ENCODE measurements at regions not wholly inside any gene's neighbourhood (a gene's known extent, or its start where the extent isn't known, plus 50 kb on each side); places are given as distances from the start of the nearest gene placed in this dataset.
A peak's percentile ranks its signal among the peaks of the same experiment; 100 is the strongest.
"Not testable (repeated sequence)": the region's sequence is repeated elsewhere in the genome, so short reads cannot be mapped to it uniquely, and the experiment has no call there.

DNA sequence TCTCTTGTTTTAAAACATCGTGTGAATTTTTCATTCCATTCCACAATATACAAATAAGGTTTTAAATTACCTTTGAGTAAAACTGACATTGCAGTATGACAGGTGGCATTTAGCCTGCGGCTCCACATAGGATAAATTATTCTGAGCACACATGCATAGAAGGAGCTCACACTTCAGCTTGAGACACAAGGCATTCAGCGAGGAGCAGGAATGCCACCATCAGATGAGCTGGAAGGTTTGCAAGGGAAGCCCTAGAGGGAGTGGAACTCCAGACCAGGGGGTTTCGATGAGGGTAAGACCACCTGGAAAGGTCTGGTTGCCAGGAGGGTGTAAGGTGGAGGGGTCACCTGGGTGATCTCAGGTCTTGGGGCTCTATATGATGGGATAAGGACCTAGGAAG, 259.0 kb upstream of the ADRA1B start:
- no peak for DNase-seq

DNA sequence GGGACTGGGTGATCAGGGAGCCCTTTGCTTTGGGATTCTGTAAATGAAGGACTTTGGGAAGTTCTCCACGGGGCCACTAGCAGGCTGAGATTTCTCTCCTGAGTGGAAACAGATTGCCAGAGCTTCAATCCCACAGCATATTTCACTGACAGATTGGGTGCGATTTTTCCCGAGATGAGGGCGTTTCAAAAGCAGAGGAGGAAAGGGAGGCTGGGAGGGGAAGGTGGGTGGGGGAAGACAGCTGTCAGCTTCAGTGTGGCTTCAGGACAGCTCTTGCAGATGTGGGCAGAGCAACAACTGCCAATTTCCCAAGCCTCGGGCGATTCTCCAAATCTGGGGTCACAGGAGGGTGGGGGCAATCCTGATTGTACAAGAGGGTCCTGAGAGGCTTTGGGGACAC, 258.5 kb upstream of the ADRA1B start:
- DNase-seq, result no peak

DNA sequence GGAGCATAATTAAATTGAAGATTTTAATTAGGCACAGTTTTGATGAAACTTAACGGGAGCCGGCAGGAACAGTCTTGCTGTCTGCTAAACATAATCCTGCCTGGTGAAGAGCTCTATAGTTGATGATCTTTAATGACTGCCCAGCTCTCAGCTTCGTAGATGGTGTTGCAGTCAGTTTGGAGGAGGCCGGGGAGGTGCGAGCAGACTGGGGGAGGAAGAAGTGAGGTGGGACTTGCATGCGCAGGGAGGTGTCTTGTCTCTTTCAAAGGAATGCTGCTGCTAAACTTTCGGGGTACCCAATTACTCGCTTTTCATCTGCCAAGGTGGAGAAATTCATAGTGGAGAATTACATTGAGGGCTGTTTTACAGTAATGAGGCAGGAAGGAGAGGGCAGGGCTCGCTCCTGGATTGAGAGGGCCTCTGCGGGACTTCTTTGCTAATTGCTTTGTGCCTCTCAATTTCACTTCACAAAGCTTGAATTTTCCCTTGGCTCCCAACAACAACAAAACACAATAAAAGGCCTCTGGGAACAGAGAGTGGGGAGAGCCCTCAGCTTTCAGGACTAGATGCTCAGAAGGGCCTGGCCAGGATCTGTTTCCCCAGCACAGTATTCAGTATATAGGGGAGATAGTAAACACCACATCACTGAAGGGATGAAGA, 257.9 kb upstream of the ADRA1B start:
- DNase-seq, result no peak

DNA sequence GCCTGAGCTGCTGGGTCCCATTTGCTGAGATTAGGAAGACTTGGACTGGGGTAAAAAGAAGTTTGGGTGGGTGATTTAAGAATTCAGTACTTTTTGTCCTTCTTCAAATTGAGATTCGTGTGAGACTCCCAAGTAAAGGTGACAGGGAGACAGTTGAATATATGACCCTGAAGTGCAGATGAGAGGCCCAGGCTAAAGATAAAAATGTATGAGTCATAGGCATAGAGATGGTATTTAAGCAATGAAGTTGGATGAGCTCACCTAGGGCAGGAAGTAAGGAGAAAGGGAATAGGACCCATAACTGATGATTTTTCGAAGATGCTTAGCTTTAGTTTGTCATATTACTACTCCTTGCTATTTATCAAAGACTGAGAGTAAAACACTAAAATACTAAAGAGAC, 255.9 kb upstream of the ADRA1B start:
- DNase-seq, result no peak

DNA sequence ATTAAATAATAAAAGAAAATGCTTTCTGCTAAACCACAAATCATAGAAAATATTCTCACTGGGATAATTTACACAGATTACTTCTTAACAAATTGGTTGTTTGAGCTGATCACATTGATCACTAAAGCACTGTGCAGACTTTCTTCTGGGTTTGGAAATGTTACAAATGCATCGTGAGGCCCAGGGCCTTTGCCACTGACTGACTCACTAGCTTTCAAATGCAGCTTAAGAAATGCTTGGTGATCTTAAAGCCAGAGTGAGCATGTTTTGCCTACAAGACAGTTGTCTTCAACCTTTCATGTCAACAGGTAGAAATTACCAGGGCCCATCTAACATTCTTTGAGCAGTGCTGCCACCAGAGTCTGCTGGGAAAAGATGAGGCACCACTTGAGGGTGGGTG, 252.3 kb upstream of the ADRA1B start:
- no peak for DNase-seq

DNA sequence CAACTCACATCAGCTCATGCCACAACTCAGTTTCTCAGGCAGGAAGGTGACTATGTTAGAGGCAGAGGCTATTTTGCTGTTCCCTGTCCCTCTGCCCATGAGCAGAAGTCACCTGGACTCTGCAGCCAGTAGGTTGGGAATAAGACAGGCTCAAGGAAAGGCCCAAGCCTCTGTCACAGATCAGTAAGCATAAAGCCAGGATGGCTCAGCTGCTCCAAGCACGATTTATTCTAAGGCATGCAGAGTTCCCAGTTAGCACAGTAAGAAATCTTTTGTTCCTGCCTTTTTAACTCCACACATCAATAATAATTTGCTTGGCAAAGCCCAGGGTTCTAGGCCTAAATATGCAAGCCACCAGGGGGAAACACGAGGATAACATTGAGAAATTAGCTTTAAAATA, 249.0 kb upstream of the ADRA1B start:
- no peak for DNase-seq

DNA sequence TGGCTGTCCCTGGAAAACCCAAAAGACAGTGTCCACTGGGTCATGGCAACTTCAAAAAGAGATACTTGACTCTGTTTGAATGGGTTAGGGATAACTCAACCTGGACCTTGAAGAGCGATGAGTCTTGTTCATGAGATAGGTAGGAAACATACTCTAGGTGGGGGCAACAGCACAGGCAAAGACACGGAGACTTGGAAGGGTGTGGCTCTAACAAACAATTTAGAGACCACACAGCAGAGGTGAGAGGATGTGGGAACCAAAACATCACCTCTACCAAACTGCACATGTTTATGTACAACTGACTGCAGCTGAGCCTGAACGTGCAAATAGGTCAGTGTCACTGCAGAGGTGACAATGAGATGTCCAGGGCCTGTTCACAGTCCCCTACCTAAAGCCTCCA, 247.7 kb upstream of the ADRA1B start:
- no peak for DNase-seq

DNA sequence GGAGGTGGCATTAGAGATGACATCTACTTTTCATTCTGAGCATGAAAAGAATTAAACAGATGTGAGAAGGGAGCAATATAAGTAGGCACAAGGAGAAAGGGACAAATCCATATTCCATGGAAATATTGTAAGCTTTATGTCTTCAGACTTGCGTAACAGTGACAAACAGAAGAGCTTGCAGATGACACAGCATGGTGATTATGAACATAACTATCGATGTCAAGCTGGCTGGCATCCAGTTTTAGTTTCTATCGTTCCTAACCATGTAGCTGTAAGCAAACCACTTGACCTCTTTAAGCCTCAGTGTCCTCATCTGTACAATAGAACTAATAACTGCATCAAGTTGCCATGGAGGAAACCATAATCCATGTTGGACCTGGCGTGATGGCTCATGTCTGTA, 246.7 kb upstream of the ADRA1B start:
- no peak for DNase-seq

DNA sequence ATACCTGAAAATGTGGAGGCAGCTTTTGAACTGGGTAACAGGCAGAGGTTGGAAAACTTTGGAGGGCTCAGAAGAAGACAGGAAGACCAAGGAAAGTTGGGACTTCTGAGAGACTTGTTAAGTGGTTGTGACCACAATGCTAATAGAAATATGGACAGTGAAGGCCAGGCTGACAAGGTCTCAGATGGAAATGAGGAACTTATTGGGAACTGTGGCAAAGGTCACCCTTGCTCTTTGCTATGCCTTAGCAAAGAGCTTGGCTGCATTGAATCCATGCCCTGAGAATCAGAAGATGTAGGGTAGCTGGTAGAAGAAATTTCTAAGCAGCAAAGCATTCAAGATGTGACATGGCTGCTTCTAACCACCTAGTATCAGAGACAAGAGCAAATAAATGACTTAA, 244.4 kb upstream of the ADRA1B start:
- no peak for DNase-seq

DNA sequence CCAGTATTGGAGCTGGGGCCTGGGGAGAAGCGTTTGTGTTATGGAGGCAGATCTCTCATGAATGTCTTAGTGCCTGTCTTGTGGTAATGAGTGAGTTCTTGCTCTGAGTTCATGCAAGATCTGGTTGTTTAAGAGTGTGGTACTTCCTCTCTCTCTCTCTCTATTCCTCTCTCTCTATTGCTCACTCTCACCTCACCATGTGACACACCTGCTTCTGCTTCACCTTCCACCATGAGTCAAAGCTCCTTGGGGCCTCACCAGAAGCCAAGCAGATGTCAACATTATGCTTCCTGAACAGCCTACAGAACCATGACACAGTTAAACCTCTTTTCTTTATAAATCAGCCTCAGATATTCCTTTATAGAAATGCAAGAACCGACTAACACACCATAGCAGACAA, 242.7 kb upstream of the ADRA1B start:
- no peak for DNase-seq

DNA sequence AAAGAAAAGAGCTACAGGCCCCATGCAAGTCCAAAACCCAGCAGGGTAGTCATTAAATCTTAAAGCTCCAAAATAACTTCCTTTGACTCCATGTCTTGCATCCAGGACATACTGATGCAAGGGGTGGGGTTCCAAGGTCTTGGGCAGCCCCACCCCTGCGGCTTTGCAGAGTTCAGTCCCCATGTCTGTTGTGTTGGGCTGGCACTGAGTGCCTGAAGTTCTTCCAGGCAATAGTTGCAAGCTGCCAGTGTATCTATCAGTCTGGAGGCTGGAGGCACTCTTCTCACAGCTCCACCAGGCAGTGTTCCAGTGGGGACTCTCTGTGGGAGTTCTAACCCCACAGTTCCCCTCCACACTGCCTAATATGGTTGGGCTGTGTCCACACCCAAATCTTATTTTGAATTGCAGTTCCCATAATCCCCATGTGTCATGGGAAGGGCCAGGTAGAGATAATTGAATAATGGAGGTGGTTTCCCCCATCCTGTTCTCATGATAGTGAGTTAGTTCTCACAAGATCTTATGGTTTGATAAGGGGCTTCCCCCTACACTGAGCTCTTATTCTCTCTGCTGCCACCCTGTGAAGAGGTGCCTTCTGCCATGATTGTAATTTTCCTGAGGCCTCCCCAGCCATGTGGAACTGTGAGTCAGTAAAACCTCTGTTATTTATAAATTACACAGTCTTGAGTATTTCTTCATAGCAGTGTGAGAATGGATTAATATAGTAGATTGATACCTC, 237.5 kb upstream of the ADRA1B start:
- DNase-seq, result peak in 1 of 2 donors; percentile 2

DNA sequence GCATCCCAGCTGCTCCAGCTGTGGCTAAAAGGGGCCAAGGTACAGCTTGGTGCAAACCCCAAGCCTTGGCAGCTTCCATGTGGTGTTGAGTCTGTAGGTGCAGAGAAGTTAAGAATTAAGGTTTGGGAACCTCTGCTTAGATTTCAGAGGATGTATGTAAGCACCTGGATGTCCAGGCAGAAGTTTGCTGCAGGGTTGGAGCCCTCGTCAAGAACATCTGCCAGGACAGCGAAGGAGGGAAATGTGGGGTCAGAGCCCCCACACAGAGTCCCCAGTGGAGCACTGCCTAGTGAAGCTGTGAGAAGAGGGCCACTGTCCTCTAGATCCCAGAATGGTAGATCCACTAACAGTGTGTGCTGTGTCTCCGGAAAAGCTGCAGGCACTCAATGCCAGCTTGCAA, 236.2 kb upstream of the ADRA1B start:
- DNase-seq, result no peak

DNA sequence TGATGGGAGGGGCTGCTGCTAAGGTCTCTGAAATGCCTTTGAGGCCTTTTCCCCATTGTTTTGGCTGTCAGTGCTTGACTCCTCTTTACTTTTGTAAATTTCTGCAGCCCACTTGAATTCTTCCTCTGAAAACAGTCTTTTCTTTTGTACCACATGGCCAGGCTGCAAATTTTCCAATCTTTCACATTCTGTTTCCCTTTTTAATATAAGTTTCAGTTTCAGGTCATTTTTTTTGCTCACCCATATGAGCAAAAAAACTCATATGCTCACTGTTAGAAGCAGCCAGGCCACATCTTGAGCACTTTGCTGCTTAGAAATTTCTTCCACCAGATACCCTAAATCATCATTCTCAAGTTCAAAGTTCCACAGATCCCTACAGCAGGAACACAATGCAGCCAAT, 234.6 kb upstream of the ADRA1B start:
- DNase-seq, result no peak

DNA sequence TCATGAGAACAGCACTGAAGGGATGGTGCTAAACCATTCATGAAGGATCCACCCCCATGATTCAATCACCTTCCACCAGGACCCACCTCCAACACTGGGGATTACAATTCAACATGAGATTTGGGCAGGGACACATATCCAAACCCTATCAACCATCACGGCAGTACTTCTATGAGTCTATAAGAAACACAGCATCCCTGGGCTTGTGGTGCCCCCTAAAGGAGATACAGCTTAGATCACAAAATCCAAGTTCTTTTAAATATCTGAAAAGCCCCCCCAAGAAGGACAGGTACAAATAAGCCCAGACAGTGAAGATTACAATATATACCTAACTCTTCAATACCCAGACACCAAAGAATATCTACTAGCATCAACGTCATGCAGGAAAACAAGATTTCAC, 233.7 kb upstream of the ADRA1B start:
- DNase-seq, result no peak

DNA sequence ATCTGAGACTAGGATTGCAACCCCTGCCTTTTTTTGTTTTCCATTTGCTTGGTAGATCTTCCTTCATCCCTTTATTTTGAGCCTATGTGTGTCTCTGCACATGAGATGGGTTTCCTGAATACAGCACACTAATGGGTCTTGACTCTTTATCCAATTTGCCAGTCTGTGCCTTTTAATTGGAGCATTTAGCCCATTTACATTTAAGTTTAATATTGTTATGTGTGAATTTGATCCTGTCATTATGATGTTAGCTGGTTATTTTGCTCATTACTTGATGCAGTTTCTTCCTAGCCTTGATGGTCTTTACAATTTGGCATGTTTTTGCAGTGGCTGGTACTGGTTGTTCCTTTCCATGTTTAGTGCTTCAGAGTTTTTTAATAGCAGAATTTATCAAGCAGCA, 228.4 kb upstream of the ADRA1B start:
- not testable (repeated sequence) for DNase-seq

DNA sequence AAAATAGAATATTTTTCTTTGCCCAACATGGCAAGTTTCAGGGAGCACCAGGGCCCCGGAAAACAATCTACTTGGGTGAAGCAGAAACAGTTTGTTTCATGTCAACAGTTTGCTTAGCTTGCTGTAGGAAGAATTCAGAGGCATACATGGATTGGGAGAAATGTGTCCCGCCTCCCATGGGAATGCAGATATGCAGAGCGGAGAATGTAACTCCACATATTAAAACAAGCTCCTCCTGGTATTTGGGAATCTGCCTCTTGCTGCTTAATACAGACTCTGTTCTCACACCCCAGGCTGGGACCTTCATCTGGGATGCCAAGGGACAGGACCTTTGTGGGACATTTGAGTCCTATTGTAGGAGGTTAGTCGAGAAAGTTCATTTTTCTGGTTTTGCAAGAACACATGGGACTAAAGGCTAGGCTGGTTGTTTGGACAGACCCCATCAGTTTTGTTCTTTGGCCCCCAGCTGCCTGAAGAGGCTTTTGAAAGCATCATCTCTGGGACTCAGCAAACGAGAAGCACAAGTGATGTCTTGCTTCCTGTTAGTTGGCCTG, 220.5 kb upstream of the ADRA1B start:
- no peak for DNase-seq

DNA sequence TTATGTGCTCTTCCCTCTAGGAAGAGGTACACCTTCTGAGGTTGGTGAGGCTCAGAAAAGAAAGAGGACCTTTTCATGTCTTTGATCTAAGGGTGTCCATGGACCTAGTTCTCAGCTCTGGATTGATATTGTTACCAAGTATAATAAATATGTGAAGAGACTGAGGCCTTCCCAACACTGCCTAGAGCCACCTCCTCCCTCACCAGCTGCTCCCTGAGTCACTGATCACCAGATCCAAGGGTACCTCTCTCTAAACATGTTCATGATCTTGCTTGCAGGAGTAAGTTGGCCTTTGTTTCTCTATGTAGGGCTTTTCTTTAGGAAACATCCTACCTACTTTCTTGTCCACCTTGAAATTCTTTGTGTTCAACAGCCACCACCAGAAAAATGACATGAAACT, 218.8 kb upstream of the ADRA1B start:
- no peak for DNase-seq

DNA sequence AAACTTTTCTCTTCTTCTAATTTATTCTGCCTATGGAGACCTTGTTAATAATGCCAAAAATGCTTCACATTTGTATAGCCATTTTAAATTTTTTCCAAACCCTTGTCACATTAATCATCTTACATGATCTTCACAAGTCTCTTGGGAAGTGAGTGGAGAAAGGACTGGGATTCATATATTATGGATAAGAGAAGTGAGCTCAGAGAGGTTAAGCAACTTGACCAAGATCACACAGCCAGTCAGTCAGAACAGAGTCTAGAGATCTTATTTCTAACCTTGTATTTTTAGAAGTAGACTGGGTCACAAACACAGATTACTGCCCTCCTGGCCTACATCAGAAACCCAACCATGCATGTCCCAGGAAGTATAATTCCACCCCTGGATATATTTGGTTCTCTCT, 218.0 kb upstream of the ADRA1B start:
- DNase-seq, result no peak

DNA sequence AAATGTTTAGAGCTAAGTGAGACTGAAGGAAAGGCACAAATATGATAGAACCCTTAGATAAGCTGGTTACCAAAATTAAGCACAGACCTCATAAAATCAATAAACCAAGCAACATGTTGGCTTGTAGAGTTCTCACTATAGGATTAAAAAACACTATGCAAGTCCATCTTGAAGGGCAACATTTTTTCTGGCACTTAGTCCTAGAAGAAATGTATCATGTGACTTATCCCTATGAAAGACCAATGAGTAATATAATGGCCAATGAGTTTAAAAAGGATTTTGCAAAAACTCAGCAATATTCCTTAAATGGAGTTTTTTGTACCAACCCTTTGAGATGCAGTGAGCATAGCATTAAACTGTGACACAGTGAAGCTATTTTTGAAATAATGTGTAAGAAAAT, 216.3 kb upstream of the ADRA1B start:
- DNase-seq, result no peak

DNA sequence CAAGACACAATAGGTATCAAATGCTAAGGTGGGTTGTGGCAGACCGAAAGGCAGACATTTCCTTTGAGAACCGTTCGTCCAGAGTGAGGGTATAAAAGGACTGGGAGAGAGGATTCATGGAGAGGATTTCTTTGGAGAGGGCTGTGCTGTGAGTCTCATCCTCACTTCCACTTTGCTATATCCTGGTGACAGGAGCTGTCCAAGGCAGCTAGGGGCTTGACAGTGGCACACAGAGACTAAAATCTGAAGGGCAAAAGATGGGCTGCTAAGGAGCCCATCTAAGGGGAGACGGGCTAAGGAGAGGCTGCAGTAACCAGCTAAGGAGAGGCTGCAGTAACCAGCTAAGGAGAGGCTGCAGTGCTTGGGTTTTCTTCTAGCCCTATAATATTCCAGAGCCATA, 214.0 kb upstream of the ADRA1B start:
- DNase-seq, result no peak

DNA sequence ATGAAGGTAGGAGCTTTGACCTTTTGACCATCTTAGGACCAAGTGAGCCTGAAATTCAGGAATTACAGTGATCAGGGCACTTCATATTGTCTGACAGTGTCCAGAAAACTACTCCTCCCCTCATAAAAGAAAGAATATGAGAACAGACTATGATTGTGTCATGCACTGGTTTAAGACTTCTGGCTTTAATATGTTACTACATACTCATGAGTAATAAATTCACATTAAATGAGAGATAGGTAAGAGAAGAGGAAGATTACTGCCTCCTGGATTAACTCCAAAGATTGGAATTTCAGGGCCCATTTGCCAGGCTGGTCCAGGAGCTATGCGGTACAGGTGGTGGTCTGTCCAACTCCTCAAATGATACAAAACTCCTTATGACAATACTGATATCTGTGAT, 213.5 kb upstream of the ADRA1B start:
- no peak for DNase-seq

DNA sequence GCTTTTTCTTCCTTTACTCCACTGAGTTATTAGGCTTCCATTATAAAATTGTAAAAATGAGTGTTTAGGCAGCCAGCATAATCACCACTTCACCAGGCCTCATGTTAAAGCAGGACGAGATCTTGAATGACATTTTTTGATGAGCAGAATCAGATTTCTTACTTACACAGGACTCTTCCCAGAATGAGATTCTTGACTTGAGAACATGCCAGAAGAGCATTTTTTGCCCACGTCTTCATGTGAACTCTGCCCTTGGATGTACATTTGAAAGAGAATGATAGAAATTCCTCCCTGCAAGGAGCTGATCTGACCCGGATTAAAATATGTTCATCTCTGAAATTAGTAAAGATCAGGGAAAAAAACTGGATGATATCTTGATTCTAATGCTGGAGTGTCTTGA, 212.1 kb upstream of the ADRA1B start:
- DNase-seq, result no peak

DNA sequence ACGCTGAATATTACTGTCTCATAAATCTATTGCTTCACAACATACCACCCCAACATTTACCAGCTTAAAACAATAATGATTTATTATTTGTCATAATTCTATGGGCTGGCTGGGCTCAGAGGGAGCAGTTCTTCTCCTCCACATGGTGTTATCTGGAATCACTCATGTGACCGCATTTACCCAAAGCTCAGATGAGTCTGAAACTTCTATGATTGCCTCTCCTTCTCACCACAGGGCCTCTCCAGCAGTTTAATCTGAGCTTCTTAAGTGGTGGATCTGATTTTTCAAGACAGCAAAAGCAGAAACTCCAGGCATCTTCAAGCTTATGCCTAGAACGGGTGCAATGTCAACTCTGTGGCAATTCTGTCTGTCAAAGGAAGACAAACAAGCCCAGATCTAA, 210.3 kb upstream of the ADRA1B start:
- no peak for DNase-seq

DNA sequence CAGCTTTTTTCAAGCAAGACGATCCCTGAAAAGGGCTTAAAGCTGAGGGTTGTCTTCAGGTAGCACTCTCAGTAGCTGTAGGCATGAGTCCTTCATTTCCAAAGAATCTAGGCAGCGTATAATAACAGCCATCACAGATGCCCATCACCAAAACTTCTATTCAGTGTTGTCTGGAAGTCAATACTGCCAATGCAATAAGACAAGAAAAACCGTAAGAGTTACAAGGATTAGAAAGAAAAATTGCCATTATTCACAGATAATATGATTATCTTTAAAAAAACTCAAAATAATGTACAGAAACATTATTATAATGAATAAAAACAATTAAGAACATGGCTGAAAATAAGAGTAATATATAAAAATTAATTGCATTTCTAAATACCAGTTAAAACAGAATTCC, 208.2 kb upstream of the ADRA1B start:
- no peak for DNase-seq

DNA sequence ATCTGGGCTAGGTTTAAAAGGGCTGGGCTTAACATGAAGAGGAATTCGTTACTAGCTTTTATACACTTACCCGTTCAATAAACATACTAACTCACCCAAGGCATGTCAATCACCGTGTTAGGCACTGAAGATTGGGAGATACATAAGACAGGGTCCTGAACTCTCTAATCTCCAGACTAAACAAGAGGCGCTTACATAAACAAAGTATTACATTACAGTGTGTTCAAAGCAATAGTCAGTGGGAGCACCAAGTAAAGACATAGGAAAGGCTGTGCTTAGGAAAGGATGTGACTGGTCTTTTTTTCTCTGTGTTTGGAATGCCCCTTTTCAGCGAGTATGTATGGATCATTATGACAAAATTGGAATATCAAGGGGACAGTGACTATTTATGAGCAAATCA, 203.6 kb upstream of the ADRA1B start:
- DNase-seq, result no peak
